DND-41 (cell line): ENCODE measurements at regions not wholly inside any gene's neighbourhood (a gene's known extent, or its start where the extent isn't known, plus 50 kb on each side); places are given as distances from the start of the nearest gene placed in this dataset.

Experiments used
- CTCF ChIP-seq: IDR thresholded peaks from 2 replicates; pipeline ENCODE4 v1.5.1; 2012; ENCODE audit warnings: borderline replicate concordance, low read length, moderate library complexity, mild to moderate bottlenecking; ENCODE audit not compliant: poor library complexity, severe bottlenecking; ENCODE audit errors: extremely low read depth
- EZH2 ChIP-seq: IDR thresholded peaks from 3 replicates; pipeline ENCODE4 v1.6.1; 2012; ENCODE audit warnings: borderline replicate concordance, low read depth, mild to moderate bottlenecking, moderate library complexity, low read length, inconsistent platforms; ENCODE audit not compliant: severe bottlenecking

GRCh38 chr2:145070703-145071102, 550.8 kb upstream of the ZEB2 start:
- TF ChIP-seq CTCF (no peak), EZH2 (no peak)
